HEK293 (cell line): ENCODE measurements at regions not wholly inside any gene's neighbourhood (a gene's known extent, or its start where the extent isn't known, plus 50 kb on each side); places are given as distances from the start of the nearest gene placed in this dataset.

ENCODE experiments used
- CTCF ChIA-PET: fragments of 350-600 bp; formaldehyde crosslinking; extraction: SDS; loops from one replicate; lab custom pipeline; 2021; ENCODE audit warnings: antibody characterized with exemption; lab: Yijun Ruan, JAX
- POLR2A ChIA-PET: fragments of 300-600 bp; formaldehyde crosslinking; extraction: SDS; loops from one replicate; lab custom pipeline; 2020; ENCODE audit warnings: antibody characterized with exemption, inconsistent platforms; lab: Yijun Ruan, JAX
- H3K27ac ChIP-seq: fragments of 200-500 bp; sonication (Bioruptor generic); 2 replicates; pipeline ENCODE4 v1.5.1; 2014; ENCODE audit warnings: low read depth, low read length, control low read depth, inconsistent platforms; ENCODE audit errors: extremely low read depth
- H3K36me3 ChIP-seq, 2 experiments: fragments of 200-500 bp in 1 of 2; sonication (Bioruptor generic) in 1 of 2; 1 replicate in 1 of 2; 2 replicates in 1 of 2; pipeline ENCODE4 v1.5.1; 2014 to 2017; ENCODE audit warnings: inconsistent platforms in 2 of 2, low read length in 2 of 2; ENCODE audit not compliant: control insufficient read depth in 2 of 2, insufficient read depth in 1 of 2
- H3K4me1 ChIP-seq: fragments of 200-500 bp; sonication (Bioruptor generic); 2 replicates; pipeline ENCODE4 v1.5.1; 2014; ENCODE audit warnings: mild to moderate bottlenecking, low read length, inconsistent platforms; ENCODE audit not compliant: control insufficient read depth, insufficient read depth
- H3K4me3 ChIP-seq: 2 replicates; pipeline ENCODE4 v1.5.1; 2011; ENCODE audit warnings: low read depth, mild to moderate bottlenecking, control low read depth, low read length, moderate library complexity
- H3K9me3 ChIP-seq: fragments of 200-500 bp; sonication (Bioruptor generic); 2 replicates; pipeline ENCODE4 v1.5.1; 2014; ENCODE audit warnings: low read depth, low read length, inconsistent platforms; ENCODE audit not compliant: control insufficient read depth, insufficient read depth
- CTCF ChIP-seq: fragments of 450-650 bp; formaldehyde crosslinking; IDR thresholded peaks from 2 replicates; pipeline ENCODE4 v1.5.1; 2016; ENCODE audit warnings: missing biosample characterization, missing genetic modification characterization
- GFI1B ChIP-seq: fragments of 450-650 bp; formaldehyde crosslinking; IDR thresholded peaks from 2 replicates; pipeline ENCODE4 v1.5.1; 2016; ENCODE audit warnings: missing biosample characterization, missing genetic modification characterization
- HOXA7 ChIP-seq: sonication (generic); formaldehyde crosslinking; IDR thresholded peaks from 2 replicates; pipeline ENCODE4 v1.8.1; 2022; ENCODE audit warnings: missing genetic modification reagents, borderline replicate concordance
- INSM2 ChIP-seq: fragments of 450-650 bp; formaldehyde crosslinking; IDR thresholded peaks from 2 replicates; pipeline ENCODE4 v1.5.1; 2016; ENCODE audit warnings: missing biosample characterization, missing genetic modification characterization
- KLF1 ChIP-seq: fragments of 450-650 bp; formaldehyde crosslinking; IDR thresholded peaks from 2 replicates; pipeline ENCODE4 v1.5.1; 2016; ENCODE audit warnings: missing biosample characterization, missing genetic modification characterization
- RBAK ChIP-seq: fragments of 450-650 bp; formaldehyde crosslinking; IDR thresholded peaks from 2 replicates; pipeline ENCODE4 v1.5.1; 2016; ENCODE audit warnings: missing biosample characterization, missing genetic modification characterization
- SP2 ChIP-seq: fragments of 450-650 bp; formaldehyde crosslinking; IDR thresholded peaks from 2 replicates; pipeline ENCODE4 v1.5.1; 2016; ENCODE audit warnings: missing biosample characterization, missing genetic modification characterization
- SP3 ChIP-seq: fragments of 450-650 bp; formaldehyde crosslinking; IDR thresholded peaks from 2 replicates; pipeline ENCODE4 v1.5.1; 2016; ENCODE audit warnings: missing biosample characterization, missing genetic modification characterization
- ZBTB26 ChIP-seq: fragments of 450-650 bp; formaldehyde crosslinking; optimal IDR thresholded peaks from 2 replicates; pipeline ENCODE3; 2016; ENCODE audit warnings: missing biosample characterization, mild to moderate bottlenecking, missing genetic modification characterization
- ZNF157 ChIP-seq: fragments of 450-650 bp; formaldehyde crosslinking; IDR thresholded peaks from 2 replicates; pipeline ENCODE4 v1.5.1; 2016; ENCODE audit warnings: missing biosample characterization, missing genetic modification characterization
- ZNF175 ChIP-seq: fragments of 450-650 bp; formaldehyde crosslinking; IDR thresholded peaks from 2 replicates; pipeline ENCODE4 v1.5.1; 2016; ENCODE audit warnings: missing biosample characterization, missing genetic modification characterization
- ZNF302 ChIP-seq: fragments of 450-650 bp; formaldehyde crosslinking; IDR thresholded peaks from 2 replicates; pipeline ENCODE4 v1.5.1; 2016; ENCODE audit warnings: missing biosample characterization, missing genetic modification characterization, low read depth
- ZNF354C ChIP-seq: fragments of 450-650 bp; formaldehyde crosslinking; IDR thresholded peaks from 2 replicates; pipeline ENCODE4 v1.5.1; 2016; ENCODE audit warnings: missing biosample characterization, missing genetic modification characterization, low read depth, borderline replicate concordance
- ZNF391 ChIP-seq: fragments of 450-650 bp; formaldehyde crosslinking; IDR thresholded peaks from 2 replicates; pipeline ENCODE4 v1.5.1; 2016; ENCODE audit warnings: low read depth, missing biosample characterization, missing genetic modification characterization, borderline replicate concordance
- ZNF423 ChIP-seq: fragments of 450-650 bp; formaldehyde crosslinking; IDR thresholded peaks from 2 replicates; pipeline ENCODE4 v1.5.1; 2016; ENCODE audit warnings: missing biosample characterization, missing genetic modification characterization
- ZNF48 ChIP-seq: fragments of 450-650 bp; formaldehyde crosslinking; IDR thresholded peaks from 2 replicates; pipeline ENCODE4 v1.5.1; 2016; ENCODE audit warnings: missing biosample characterization, missing genetic modification characterization
- ZNF488 ChIP-seq: fragments of 450-650 bp; formaldehyde crosslinking; IDR thresholded peaks from 2 replicates; pipeline ENCODE4 v1.5.1; 2016; ENCODE audit warnings: missing biosample characterization, missing genetic modification characterization
- ZNF530 ChIP-seq: fragments of 450-650 bp; formaldehyde crosslinking; IDR thresholded peaks from 2 replicates; pipeline ENCODE4 v1.5.1; 2016; ENCODE audit warnings: low read depth, missing biosample characterization, missing genetic modification characterization
- ZNF544 ChIP-seq: fragments of 450-650 bp; formaldehyde crosslinking; IDR thresholded peaks from 2 replicates; pipeline ENCODE4 v1.5.0; 2017; ENCODE audit warnings: missing biosample characterization, missing genetic modification characterization
- ZNF549 ChIP-seq: fragments of 450-650 bp; IDR thresholded peaks from 2 replicates; pipeline ENCODE4 v1.5.1; 2018; ENCODE audit warnings: missing biosample characterization, missing genetic modification characterization, mild to moderate bottlenecking, inconsistent platforms, moderate library complexity
- ZNF626 ChIP-seq: fragments of 450-650 bp; sonication (Bioruptor Pico); formaldehyde crosslinking; IDR thresholded peaks from 2 replicates; pipeline ENCODE4 v1.5.1; 2018; ENCODE audit warnings: missing biosample characterization, missing genetic modification characterization, inconsistent platforms
- ZNF654 ChIP-seq: fragments of 450-650 bp; formaldehyde crosslinking; IDR thresholded peaks from 2 replicates; pipeline ENCODE4 v1.5.1; 2016; ENCODE audit warnings: low read depth, missing biosample characterization, missing genetic modification characterization
- ZNF768 ChIP-seq: fragments of 450-650 bp; formaldehyde crosslinking; IDR thresholded peaks from 2 replicates; pipeline ENCODE4 v1.5.1; 2018; ENCODE audit warnings: missing biosample characterization, mild to moderate bottlenecking, missing genetic modification characterization
- ZNF785 ChIP-seq: fragments of 450-650 bp; formaldehyde crosslinking; IDR thresholded peaks from 2 replicates; pipeline ENCODE4 v1.5.1; 2016; ENCODE audit warnings: missing biosample characterization, missing genetic modification characterization
- ZNF792 ChIP-seq: fragments of 450-650 bp; formaldehyde crosslinking; IDR thresholded peaks from 2 replicates; pipeline ENCODE4 v1.5.1; 2016; ENCODE audit warnings: missing biosample characterization, missing genetic modification characterization
- ZNF843 ChIP-seq: fragments of 450-650 bp; formaldehyde crosslinking; IDR thresholded peaks from 2 replicates; pipeline ENCODE4 v1.5.1; 2016; ENCODE audit warnings: missing biosample characterization, missing genetic modification characterization
- ZSCAN16 ChIP-seq: fragments of 450-650 bp; formaldehyde crosslinking; IDR thresholded peaks from 2 replicates; pipeline ENCODE4 v1.5.1; 2016; ENCODE audit warnings: missing biosample characterization, missing genetic modification characterization

GRCh38 chr12:127355061-127355841, 911.7 kb upstream of the TMEM132C start:
- POLR2A ChIA-PET, result no interaction called here
- no peak overlapping the region for H3K4me3 ChIP-seq
- H3K4me1 ChIP-seq, result no peaks in the 10 kb centered on the region
- H3K36me3 ChIP-seq, result no peaks in the 10 kb centered on the region
- TF ChIP-seq ZNF785 (tag by site-specific recombination) (no peak), SP3 (tag by site-specific recombination) (no peak), ZNF768 (tag by site-specific recombination) (no peak), ZNF157 (tag by site-specific recombination) (no peak), ZNF549 (no peak), ZNF391 (tag by site-specific recombination) (no peak), ZNF654 (tag by site-specific recombination) (no peak), CTCF (no peak), RBAK (no peak), ZNF544 (no peak), ZSCAN16 (no peak), ZNF48 (tag by site-specific recombination) (no peak), ZNF302 (tag by site-specific recombination) (no peak), INSM2 (tag by site-specific recombination) (no peak), ZNF488 (tag by site-specific recombination) (no peak), HOXA7 (no peak), ZBTB26 (tag by site-specific recombination) (no peak), ZNF175 (tag by site-specific recombination) (no peak)
- H3K27ac ChIP-seq, result no peak overlapping the region
- CTCF ChIA-PET, result no interaction called here
- H3K9me3 ChIP-seq, result no peaks in the 10 kb centered on the region

- H3K27ac ChIP-seq, result no peak overlapping the region
- H3K9me3 ChIP-seq, result no peaks in the 10 kb centered on the region
- H3K4me1 ChIP-seq, result no peaks in the 10 kb centered on the region
- CTCF ChIA-PET, result interaction anchor here (0.6 kb wide), 1 partner anchor 610 kb away, joined by 3 read pairs; no protein-coding TSS in a partner anchor
- H3K36me3 ChIP-seq, result no peaks in the 10 kb centered on the region
- TF ChIP-seq GFI1B (tag by site-specific recombination), result no peak
- TF ChIP-seq ZNF423 (tag by site-specific recombination), result no peak
- TF ChIP-seq ZNF843, result no peak
- no peak for TF ChIP-seq SP2
- no peak for TF ChIP-seq ZNF354C
- TF ChIP-seq ZNF626 (tag by site-specific recombination), result no peak
- no peak for TF ChIP-seq INSM2 (tag by site-specific recombination)
- no peak for TF ChIP-seq ZNF530 (tag by site-specific recombination)
- TF ChIP-seq ZNF785 (tag by site-specific recombination), result no peak
- no peak for TF ChIP-seq ZNF792 (tag by site-specific recombination)
- no peak for TF ChIP-seq ZNF48 (tag by site-specific recombination)
- TF ChIP-seq KLF1 (tag by site-specific recombination), result no peak
- H3K4me3 ChIP-seq, result no peak overlapping the region
- POLR2A ChIA-PET, result no interaction called here
These were observed 908.1 kb upstream of the TMEM132C start for GRCh38 chr12:127358888-127359287.
